ENCODE measurements at regions not wholly inside any gene's neighbourhood (a gene's known extent, or its start where the extent isn't known, plus 50 kb on each side); places are given as distances from the start of the nearest gene placed in this dataset.

- Histone ChIP-seq H3K36me3 (ENCODE audit: control insufficient read depth in 2 of 2, extremely low read depth in 1 of 2, insufficient read depth in 2 of 2, low read length in 2 of 2) (no peaks in the 10 kb centered on the region), H4K20me1 (ENCODE audit: control insufficient read depth, extremely low read depth, insufficient read depth, low read length) (no peaks in the 10 kb centered on the region), H3K9ac (ENCODE audit: control insufficient read depth, extremely low read depth, insufficient read depth, low read length) (no peak overlapping the region), H3K4me2 (ENCODE audit: control insufficient read depth, extremely low read depth, insufficient read depth, low read depth, low read length) (no peak overlapping the region), H3K4me3 (ENCODE audit: control insufficient read depth in 2 of 3, extremely low read depth in 1 of 3, insufficient read depth in 2 of 3, low read depth in 1 of 3, low read length in 3 of 3) (no peak overlapping the region), H3K4me1 (ENCODE audit: control insufficient read depth, extremely low read depth, insufficient read depth, low read length) (no peaks in the 10 kb centered on the region), H2AFZ (ENCODE audit: control insufficient read depth, low read length) (no peak overlapping the region), H3K27ac (ENCODE audit: control insufficient read depth, insufficient read depth, low read length) (no peak overlapping the region), H3K27me3 (ENCODE audit: control insufficient read depth, extremely low read depth, insufficient read depth, low read length) (no peaks in the 10 kb centered on the region), H3K79me2 (ENCODE audit: control insufficient read depth, insufficient read depth, low read length) (no peaks in the 10 kb centered on the region), H3K9me3 (ENCODE audit: control insufficient read depth, low read depth, low read length) (no peaks in the 10 kb centered on the region), H3K9me1 (ENCODE audit: control insufficient read depth, extremely low read depth, insufficient read depth, low read length) (no peaks in the 10 kb centered on the region)
- FAIRE-seq (no peak), DNase-seq (ENCODE audit: low read depth, low spot score) (no peak)
- dilution Hi-C loops (cut with MboI; ENCODE audit: extremely low pct_ligation_motif_present, low sequenced_read_pairs), result no loop called here
- no peak for TF ChIP-seq EZH2 (IDR thresholded peaks at IDR 0.05; ENCODE audit: low read length)
- no peak for TF ChIP-seq CTCF (optimal IDR thresholded peaks at IDR 0.05 in 1 of 3, IDR thresholded peaks at IDR 0.05 in 1 of 3, conservative IDR thresholded peaks at IDR 0.05 in 1 of 3; ENCODE audit: extremely low read depth in 1 of 3, insufficient read depth in 2 of 3, low read length in 3 of 3)
These were observed 519.3 kb downstream of the ELAVL2 start for GRCh38 chr9:23306731-23307130.

DNA sequence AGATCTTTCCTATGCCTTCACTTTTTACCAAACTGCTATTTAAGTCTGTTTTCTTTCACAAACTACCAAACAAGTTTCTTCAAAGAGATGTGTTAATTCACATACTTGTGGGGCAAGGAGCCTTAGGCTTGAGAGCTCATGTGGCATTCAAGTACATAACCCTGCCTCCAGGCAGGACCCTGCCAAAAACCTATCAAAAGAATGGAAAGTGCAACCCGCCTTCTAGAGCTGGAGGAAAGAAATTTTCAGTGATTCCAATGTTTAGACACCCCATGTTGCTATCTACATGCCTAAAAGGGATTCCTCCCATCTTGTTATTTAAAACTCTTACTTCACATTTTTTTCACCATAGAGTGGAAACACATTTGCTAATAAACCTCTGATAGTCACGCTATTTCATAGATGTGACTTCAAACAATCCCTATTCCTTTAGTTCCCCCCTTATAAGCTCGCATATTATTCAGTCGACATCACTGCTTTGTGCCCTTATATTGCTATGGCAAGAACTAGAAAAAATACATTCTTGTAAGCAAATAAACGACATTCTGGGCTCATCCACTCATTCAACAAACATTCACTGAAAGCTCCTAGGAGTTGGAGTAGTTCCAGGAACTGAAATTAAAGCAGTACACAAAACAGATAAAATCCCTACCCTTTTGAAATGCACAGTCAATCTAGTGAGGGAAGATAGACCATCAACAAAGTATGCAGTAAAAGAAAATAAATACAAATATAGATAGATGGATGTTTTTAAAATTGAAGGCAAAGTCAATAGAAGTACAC, 518.1 kb downstream of the ELAVL2 start:
- Histone ChIP-seq H3K27ac (ENCODE audit: control insufficient read depth, insufficient read depth, low read length) (no peak overlapping the region), H3K36me3 (ENCODE audit: control insufficient read depth in 2 of 2, extremely low read depth in 1 of 2, insufficient read depth in 2 of 2, low read length in 2 of 2) (no peaks in the 10 kb centered on the region), H3K4me1 (ENCODE audit: control insufficient read depth, extremely low read depth, insufficient read depth, low read length) (no peaks in the 10 kb centered on the region), H3K9me3 (ENCODE audit: control insufficient read depth, low read depth, low read length) (no peaks in the 10 kb centered on the region), H3K9ac (ENCODE audit: control insufficient read depth, extremely low read depth, insufficient read depth, low read length) (no peak overlapping the region), H3K79me2 (ENCODE audit: control insufficient read depth, insufficient read depth, low read length) (no peaks in the 10 kb centered on the region), H3K27me3 (ENCODE audit: control insufficient read depth, extremely low read depth, insufficient read depth, low read length) (no peaks in the 10 kb centered on the region), H2AFZ (ENCODE audit: control insufficient read depth, low read length) (no peak overlapping the region), H3K4me2 (ENCODE audit: control insufficient read depth, extremely low read depth, insufficient read depth, low read depth, low read length) (no peak overlapping the region), H3K4me3 (ENCODE audit: control insufficient read depth in 2 of 3, extremely low read depth in 1 of 3, insufficient read depth in 2 of 3, low read depth in 1 of 3, low read length in 3 of 3) (no peak overlapping the region), H3K9me1 (ENCODE audit: control insufficient read depth, extremely low read depth, insufficient read depth, low read length) (no peaks in the 10 kb centered on the region), H4K20me1 (ENCODE audit: control insufficient read depth, extremely low read depth, insufficient read depth, low read length) (no peaks in the 10 kb centered on the region)
- TF ChIP-seq CTCF (optimal IDR thresholded peaks at IDR 0.05 in 1 of 3, IDR thresholded peaks at IDR 0.05 in 1 of 3, conservative IDR thresholded peaks at IDR 0.05 in 1 of 3; ENCODE audit: extremely low read depth in 1 of 3, insufficient read depth in 2 of 3, low read length in 3 of 3) (no peak), EZH2 (IDR thresholded peaks at IDR 0.05; ENCODE audit: low read length) (no peak)
- dilution Hi-C loops (cut with MboI; ENCODE audit: extremely low pct_ligation_motif_present, low sequenced_read_pairs), result no loop called here
- FAIRE-seq (no peak), DNase-seq (ENCODE audit: low read depth, low spot score) (no peak)
